Ovary (tissue), 7 donors: ENCODE measurements at regions not wholly inside any gene's neighbourhood (a gene's known extent, or its start where the extent isn't known, plus 50 kb on each side); places are given as distances from the start of the nearest gene placed in this dataset.

Experiments
- DNase-seq, 5 donors: peaks; one replicate each; pipeline ENCODE4 v3.0.0-alpha.2; 2019 to 2020
- H3K27ac ChIP-seq, 2 donors: fragments of 200-600 bp; one replicate each; pipeline versions ENCODE4 v1.5.1 to v1.8.0; 2019 to 2022
- H3K27me3 ChIP-seq: fragments of 200-600 bp; one replicate; pipeline ENCODE4 v1.8.0; 2022
- H3K36me3 ChIP-seq: fragments of 200-600 bp; sonication (generic); one replicate; pipeline ENCODE4 v1.5.1; 2019
- H3K4me1 ChIP-seq: one replicate; pipeline ENCODE4 v1.8.1; 2013; ENCODE audit warnings: mild to moderate bottlenecking, moderate library complexity; ENCODE audit not compliant: insufficient read depth
- H3K4me3 ChIP-seq: fragments of 200-600 bp; sonication (generic); one replicate; pipeline ENCODE4 v1.5.1; 2017
- H3K9me3 ChIP-seq, 2 donors: fragments of 200-600 bp in 1 of 2; sonication (generic) in 1 of 2; one replicate each; pipeline versions ENCODE4 v1.5.1 to v1.8.1; 2013 to 2019; ENCODE audit warnings: mild to moderate bottlenecking in 1 of 2, moderate library complexity in 1 of 2
- CTCF ChIP-seq, 3 donors: fragments of 450-650 bp in 2 of 3; fragments of 200-600 bp in 1 of 3; IDR thresholded peaks; one replicate each; pipeline versions ENCODE4 v1.5.1 to v1.8.0; 2016 to 2022; ENCODE audit warnings: antibody characterized with exemption in 3 of 3, mild to moderate bottlenecking in 1 of 3
- EP300 ChIP-seq: sonication (generic); formaldehyde crosslinking; IDR thresholded peaks from one replicate; pipeline ENCODE4 v1.6.1; 2017; ENCODE audit warnings: antibody characterized with exemption
- POLR2A ChIP-seq: fragments of 450-650 bp; IDR thresholded peaks from one replicate; pipeline ENCODE4 v1.6.1; 2017; ENCODE audit warnings: antibody characterized with exemption, mild to moderate bottlenecking, moderate library complexity
- WGBS, 3 donors: extraction: QIAGEN DNeasy Blood & Tissue Kit in 1 of 3; methylation state at CpG; one replicate each; pipeline versions ENCODE4 v1.1.5 to v1.1.7; 2013 to 2017; 5-methylcytosine and 5-hydroxymethylcytosine counted together
- intact Hi-C, 4 donors: fragments of 100-400 bp; cut with DNase I; formaldehyde crosslinking; loops; one replicate each; pipeline versions ENCODE4 v1.11.0 to v1.15.1; 2022 to 2023
- donor health status: DM: no; HTN: no; CAD: no; lungs with moderate emphysema.
- donor health status: DM: no; HTN: no; CAD: no.
- donor health status: Bipolar disorder and iron deficiency.
- donor health status: DM: no; HTN: no; CAD: no.
- donor health status: DM: yes; HTN: yes; CAD: no.

GRCh38 chr14:65269732-65270131 lies 142.8 kb upstream of the FUT8 start:
- intact Hi-C loops: no loop called here
- Histone ChIP-seq H3K4me1 (peaks cover 1% of the 10 kb centered on the region), H3K36me3 (no peaks in the 10 kb centered on the region), H3K27ac (no peak overlapping the region), H3K9me3 (no peaks in the 10 kb centered on the region), H3K4me3 (no peak overlapping the region), H3K27me3 (no peaks in the 10 kb centered on the region)
- 83 to 96% (median 85%) methylated on average over 1 of the region's 1 CpG for WGBS, 3 donors
- no peak for TF ChIP-seq EP300
- TF ChIP-seq POLR2A: no peak
- no peak for TF ChIP-seq CTCF (IDR thresholded peaks at IDR 0.05)
- no peak for DNase-seq

- H3K27me3 ChIP-seq: no peaks in the 10 kb centered on the region
- no peak overlapping the region for H3K27ac ChIP-seq
- no peaks in the 10 kb centered on the region for H3K9me3 ChIP-seq
- no peak for DNase-seq
- TF ChIP-seq POLR2A (no peak), CTCF (IDR thresholded peaks at IDR 0.05) (no peak), EP300 (no peak)
- no peak overlapping the region for H3K4me3 ChIP-seq
- H3K36me3 ChIP-seq: no peaks in the 10 kb centered on the region
- H3K4me1 ChIP-seq: peaks cover 2% of the 10 kb centered on the region
- intact Hi-C loops: no loop called here
- WGBS, 3 donors: 91 to 92% (median 92%) methylated on average over 4 of the region's 4 CpGs
Measured at GRCh38 chr14:65277027-65277426, 135.5 kb upstream of the FUT8 start.

DNA sequence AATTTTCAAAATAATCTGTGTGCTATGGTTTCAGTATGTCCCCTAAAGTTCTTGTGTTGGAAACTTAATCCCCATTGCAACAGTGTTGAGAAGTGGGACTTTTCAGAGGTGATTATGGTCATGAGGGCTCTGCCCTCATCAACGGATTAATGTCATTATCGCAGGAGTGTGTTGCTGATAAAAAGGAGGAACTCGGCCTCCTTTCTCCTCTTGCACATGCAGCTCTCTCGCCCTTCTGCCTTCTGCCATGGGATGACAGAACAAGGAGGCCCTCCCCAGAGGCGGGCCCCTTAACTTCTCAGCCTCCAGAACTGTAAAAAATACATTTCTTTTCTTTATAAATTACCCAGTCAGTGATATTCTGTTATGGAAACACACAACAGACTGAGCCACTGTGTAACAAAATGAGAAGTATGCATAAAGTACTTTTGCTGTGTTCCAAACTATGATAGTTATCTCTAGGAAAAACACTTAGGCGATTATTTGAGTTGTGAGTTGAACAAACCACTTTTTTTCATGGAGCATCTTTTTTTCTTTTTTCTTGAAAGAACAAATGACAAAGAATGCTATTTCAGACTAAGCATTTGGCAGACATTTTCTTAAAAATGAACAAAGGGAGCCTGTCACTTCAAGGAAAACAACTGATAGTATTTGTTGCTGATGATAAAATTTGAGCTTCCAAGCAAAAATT lies 134.8 kb upstream of the FUT8 start:
- 64 to 67% (median 65%) methylated on average over 6 of the region's 6 CpGs for WGBS, 3 donors

DNA sequence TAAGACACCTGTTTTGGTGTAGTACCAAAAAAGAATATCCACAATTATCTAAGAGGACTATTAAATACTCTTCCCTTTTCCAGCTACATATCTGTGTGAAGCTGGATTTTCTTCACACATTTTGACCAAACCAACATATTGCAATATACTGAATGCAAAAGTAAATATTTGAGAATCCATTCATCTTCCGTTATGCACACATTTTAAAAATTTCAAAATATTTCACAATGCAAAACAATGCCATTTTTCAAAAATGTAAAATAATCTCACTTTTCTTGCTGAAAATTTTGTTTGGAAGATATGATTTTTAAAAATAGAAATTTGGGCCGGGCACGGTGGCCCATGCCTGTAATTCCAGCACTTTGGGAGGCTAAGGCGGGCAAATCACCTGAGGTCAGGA lies 133.9 kb upstream of the FUT8 start:
- Histone ChIP-seq H3K4me1 (peaks cover 7% of the 10 kb centered on the region), H3K36me3 (no peaks in the 10 kb centered on the region), H3K27ac (no peak overlapping the region), H3K27me3 (no peaks in the 10 kb centered on the region), H3K9me3 (no peaks in the 10 kb centered on the region), H3K4me3 (no peak overlapping the region)
- no peak for DNase-seq
- 39 to 76% (median 55%) methylated on average over 4 of the region's 4 CpGs for WGBS, 3 donors
- intact Hi-C loops: no loop called here
- TF ChIP-seq CTCF (IDR thresholded peaks at IDR 0.05): no peak

More for the DNA sequence above, 134.8 kb upstream of the FUT8 start:
- TF ChIP-seq CTCF (IDR thresholded peaks at IDR 0.05) (no peak), POLR2A (no peak), EP300 (no peak)
- no peak overlapping the region for H3K4me3 ChIP-seq
- peaks cover 5% of the 10 kb centered on the region for H3K4me1 ChIP-seq
- H3K36me3 ChIP-seq: no peaks in the 10 kb centered on the region
- intact Hi-C loops: no loop called here
- H3K27ac ChIP-seq: no peak overlapping the region
- no peaks in the 10 kb centered on the region for H3K9me3 ChIP-seq
- no peaks in the 10 kb centered on the region for H3K27me3 ChIP-seq
- no peak for DNase-seq
